ENCODE measurements at regions not wholly inside any gene's neighbourhood (a gene's known extent, or its start where the extent isn't known, plus 50 kb on each side); places are given as distances from the start of the nearest gene placed in this dataset.

DNA sequence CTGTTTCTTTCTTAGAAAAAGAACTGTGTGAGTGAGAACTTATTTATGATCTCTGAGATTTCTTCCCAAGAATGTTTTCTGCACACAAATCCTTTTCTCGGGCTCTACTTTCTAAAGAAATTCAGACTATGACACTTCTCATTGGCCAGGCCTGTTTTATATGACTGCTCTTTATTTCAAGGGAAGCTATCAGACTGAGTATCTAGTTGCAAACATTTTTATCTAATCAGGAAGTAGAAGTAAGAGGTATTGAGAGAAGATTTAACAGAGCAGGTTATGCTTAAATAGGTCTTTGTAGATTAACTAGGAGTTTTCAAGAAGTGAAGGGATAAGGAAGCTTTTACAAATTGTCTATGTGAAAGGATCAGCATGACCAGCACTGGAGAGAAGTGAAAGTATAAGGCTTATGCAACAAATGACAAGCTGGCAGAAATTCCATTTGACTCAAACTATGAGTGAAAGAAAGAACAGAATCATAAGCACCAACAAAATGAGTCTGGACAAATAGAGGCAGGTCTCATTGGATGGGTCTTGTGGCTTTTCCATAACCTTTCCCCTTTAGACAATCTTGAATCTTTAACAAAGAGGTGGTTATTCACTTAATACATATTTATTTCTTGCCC, 71.9 kb upstream of the CHL1 start:
- Mint-ChIP-seq H3K4me1 (no peaks in the 10 kb centered on the region), H3K9me3 (peaks cover 0 to 8% (median 5%) of the 10 kb centered on the region in 7 donors), H3K27ac (no peak overlapping the region), H3K36me3 (no peaks in the 10 kb centered on the region), H3K27me3 (no peaks in the 10 kb centered on the region), H3K4me3 (no peak overlapping the region)
- DNase-seq (no peak), ATAC-seq (ENCODE audit: low read depth in 2 of 2) (no peak)
- Histone ChIP-seq H3K36me3 (ENCODE audit: control insufficient read depth, insufficient read depth, low read length) (no peaks in the 10 kb centered on the region), H3K4me1 (ENCODE audit: control insufficient read depth, insufficient read depth, low read length, poor library complexity, severe bottlenecking) (no peaks in the 10 kb centered on the region), H3K27ac (ENCODE audit: insufficient read depth, low read length, poor library complexity, severe bottlenecking) (no peak overlapping the region), H3K4me3 (ENCODE audit: low read depth, low read length) (no peak overlapping the region), H3K9me3 (ENCODE audit: control insufficient read depth in 2 of 2, low read length in 2 of 2) (no peaks in the 10 kb centered on the region), H3K27me3 (ENCODE audit: control insufficient read depth, insufficient read depth, low read length) (no peaks in the 10 kb centered on the region)

DNA sequence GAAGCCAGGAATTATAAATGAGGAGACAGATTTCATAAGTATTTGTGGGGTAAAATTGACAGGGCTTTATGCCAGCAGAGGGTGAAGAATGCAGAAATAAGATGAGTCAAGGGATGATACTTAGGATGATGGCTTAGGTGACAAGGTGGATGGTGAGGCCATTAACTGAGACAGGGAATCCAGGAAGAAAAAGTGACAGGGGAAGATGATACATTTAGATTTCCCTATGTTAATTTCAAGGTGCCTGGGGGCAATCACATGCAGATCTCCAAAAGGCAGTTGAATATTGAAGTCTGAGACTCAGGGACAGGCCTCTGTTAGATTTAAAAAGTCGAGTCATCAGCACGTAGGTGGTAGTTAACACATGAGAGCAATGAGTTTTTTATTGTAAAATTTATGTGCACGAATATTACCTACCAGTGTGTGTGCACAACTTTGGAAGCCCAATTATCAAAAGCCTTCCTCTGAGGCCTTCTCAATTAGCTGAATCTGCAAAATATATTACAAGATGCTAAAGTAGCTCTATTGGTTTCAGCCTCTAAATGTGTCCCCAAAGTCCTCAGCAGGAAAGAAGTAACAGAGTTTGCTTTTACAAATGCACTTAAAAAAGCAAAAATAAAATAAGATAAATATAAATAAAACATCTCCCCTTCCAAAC, 67.9 kb upstream of the CHL1 start:
- ATAC-seq (ENCODE audit: low read depth in 2 of 2), result no peak
- peaks cover 0 to 22% (median 7%) of the 10 kb centered on the region in 7 donors for H3K9me3 Mint-ChIP-seq

DNA sequence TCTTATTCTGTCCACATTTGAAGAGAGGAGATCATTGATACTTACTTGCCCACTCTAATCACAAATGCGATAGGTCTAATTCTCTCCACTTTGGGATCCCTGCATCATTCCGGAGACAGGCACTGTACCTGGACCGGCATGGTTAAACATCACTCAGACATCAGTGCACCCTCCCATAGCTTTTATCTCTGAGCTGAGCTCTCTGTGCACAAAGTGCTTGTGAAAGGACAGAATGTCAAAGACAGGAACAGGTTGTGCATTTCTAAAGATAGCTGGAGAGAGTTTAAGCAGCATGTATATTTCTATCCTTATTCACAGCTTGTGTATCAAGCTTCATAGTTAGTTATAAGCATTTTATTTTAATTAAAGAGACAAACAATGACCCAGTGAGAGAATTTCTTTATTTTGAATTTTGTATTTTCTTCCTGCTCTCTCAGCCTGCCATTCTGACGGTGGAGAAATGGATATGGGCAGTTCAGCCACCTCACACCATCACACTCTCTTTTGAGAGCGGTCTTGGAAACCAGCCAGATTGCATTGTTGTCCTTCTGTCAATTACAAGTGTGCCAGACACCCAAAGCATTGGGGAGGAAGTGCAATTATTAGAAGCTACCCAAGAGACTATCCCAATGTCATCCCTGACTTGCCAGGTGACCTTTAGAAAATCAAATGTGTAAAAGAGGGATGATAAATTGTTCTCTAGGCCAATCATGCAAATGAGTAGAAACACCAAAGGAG, 65.2 kb upstream of the CHL1 start:
- ATAC-seq (ENCODE audit: low read depth in 2 of 2) (no peak), DNase-seq (no peak)
- H3K36me3 Mint-ChIP-seq, result no peaks in the 10 kb centered on the region
- no peak overlapping the region for H3K27ac Mint-ChIP-seq
- H3K4me1 Mint-ChIP-seq, result no peaks in the 10 kb centered on the region
- Histone ChIP-seq H3K9me3 (ENCODE audit: control insufficient read depth in 2 of 2, low read length in 2 of 2) (no peaks in the 10 kb centered on the region), H3K4me1 (ENCODE audit: control insufficient read depth, insufficient read depth, low read length, poor library complexity, severe bottlenecking) (no peaks in the 10 kb centered on the region), H3K27me3 (ENCODE audit: control insufficient read depth, insufficient read depth, low read length) (no peaks in the 10 kb centered on the region), H3K27ac (ENCODE audit: insufficient read depth, low read length, poor library complexity, severe bottlenecking) (no peak overlapping the region), H3K36me3 (ENCODE audit: control insufficient read depth, insufficient read depth, low read length) (no peaks in the 10 kb centered on the region), H3K4me3 (ENCODE audit: low read depth, low read length) (no peak overlapping the region)
- peaks cover 0 to 17% (median 5%) of the 10 kb centered on the region in 7 donors for H3K9me3 Mint-ChIP-seq
- no peak overlapping the region for H3K4me3 Mint-ChIP-seq
- H3K27me3 Mint-ChIP-seq, result no peaks in the 10 kb centered on the region

More for the DNA sequence above, 67.9 kb upstream of the CHL1 start:
- Mint-ChIP-seq H3K4me3 (no peak overlapping the region), H3K36me3 (no peaks in the 10 kb centered on the region), H3K27ac (no peak overlapping the region), H3K4me1 (no peaks in the 10 kb centered on the region), H3K27me3 (no peaks in the 10 kb centered on the region)
- Histone ChIP-seq H3K36me3 (ENCODE audit: control insufficient read depth, insufficient read depth, low read length) (no peaks in the 10 kb centered on the region), H3K27me3 (ENCODE audit: control insufficient read depth, insufficient read depth, low read length) (no peaks in the 10 kb centered on the region), H3K4me1 (ENCODE audit: control insufficient read depth, insufficient read depth, low read length, poor library complexity, severe bottlenecking) (no peaks in the 10 kb centered on the region), H3K27ac (ENCODE audit: insufficient read depth, low read length, poor library complexity, severe bottlenecking) (no peak overlapping the region), H3K9me3 (ENCODE audit: control insufficient read depth in 2 of 2, low read length in 2 of 2) (no peaks in the 10 kb centered on the region), H3K4me3 (ENCODE audit: low read depth, low read length) (no peak overlapping the region)
- DNase-seq, result no peak

DNA sequence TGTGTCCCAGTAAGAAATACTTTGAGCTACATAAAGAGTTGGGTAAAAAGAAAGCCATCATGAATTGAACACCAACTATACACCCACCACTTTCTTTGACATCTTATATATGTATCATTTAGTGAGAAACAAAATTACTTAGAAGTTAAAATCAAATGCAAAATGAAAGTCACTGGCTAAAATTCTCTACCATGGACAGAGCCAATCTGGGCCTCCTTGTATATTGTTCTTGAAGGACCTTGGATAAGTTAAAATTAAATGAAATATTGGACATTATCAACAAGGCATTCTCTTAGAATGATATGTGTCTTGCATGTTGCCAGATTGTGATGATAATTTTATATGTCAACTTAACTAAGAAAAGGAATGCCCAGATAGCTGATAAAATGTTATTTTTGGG, 64.2 kb upstream of the CHL1 start:
- Histone ChIP-seq H3K36me3 (ENCODE audit: control insufficient read depth, insufficient read depth, low read length) (no peaks in the 10 kb centered on the region), H3K9me3 (ENCODE audit: control insufficient read depth in 2 of 2, low read length in 2 of 2) (no peaks in the 10 kb centered on the region), H3K27me3 (ENCODE audit: control insufficient read depth, insufficient read depth, low read length) (no peaks in the 10 kb centered on the region), H3K4me3 (ENCODE audit: low read depth, low read length) (no peak overlapping the region), H3K4me1 (ENCODE audit: control insufficient read depth, insufficient read depth, low read length, poor library complexity, severe bottlenecking) (no peaks in the 10 kb centered on the region), H3K27ac (ENCODE audit: insufficient read depth, low read length, poor library complexity, severe bottlenecking) (no peak overlapping the region)
- DNase-seq (no peak), ATAC-seq (ENCODE audit: low read depth in 2 of 2) (no peak)
- Mint-ChIP-seq H3K36me3 (no peaks in the 10 kb centered on the region), H3K4me3 (no peak overlapping the region), H3K27me3 (no peaks in the 10 kb centered on the region), H3K27ac (no peak overlapping the region), H3K9me3 (peaks cover 0 to 17% (median 3%) of the 10 kb centered on the region in 7 donors), H3K4me1 (no peaks in the 10 kb centered on the region)

DNA sequence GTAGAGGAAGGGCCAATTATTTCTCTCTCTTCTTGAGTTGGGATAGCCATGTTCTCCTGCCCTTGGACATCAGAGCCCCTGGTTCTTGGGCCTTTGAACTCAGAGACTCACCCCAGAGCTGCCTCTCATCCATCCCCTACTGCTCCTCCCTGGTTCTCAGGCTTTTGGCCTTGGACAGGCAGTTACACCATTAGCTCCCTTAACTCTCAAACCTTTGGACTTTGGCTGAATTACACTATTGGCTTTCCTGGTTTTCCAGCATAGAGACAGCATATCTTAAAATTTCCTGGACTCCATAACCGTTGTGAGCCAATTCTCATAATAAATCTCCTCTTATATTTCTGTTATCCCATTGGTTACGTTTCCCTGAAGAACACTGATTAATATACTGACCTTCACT, 63.7 kb upstream of the CHL1 start:
- H3K4me3 ChIP-seq (ENCODE audit: low read depth, low read length), result no peak overlapping the region
- H3K27me3 ChIP-seq (ENCODE audit: control insufficient read depth, insufficient read depth, low read length), result no peaks in the 10 kb centered on the region
- Mint-ChIP-seq H3K36me3 (no peaks in the 10 kb centered on the region), H3K27me3 (no peaks in the 10 kb centered on the region), H3K27ac (no peak overlapping the region), H3K4me3 (no peak overlapping the region), H3K4me1 (no peaks in the 10 kb centered on the region), H3K9me3 (peaks cover 0 to 17% (median 3%) of the 10 kb centered on the region in 7 donors)
- H3K36me3 ChIP-seq (ENCODE audit: control insufficient read depth, insufficient read depth, low read length), result no peaks in the 10 kb centered on the region
- ATAC-seq (ENCODE audit: low read depth in 2 of 2), result no peak
- H3K4me1 ChIP-seq (ENCODE audit: control insufficient read depth, insufficient read depth, low read length, poor library complexity, severe bottlenecking), result no peaks in the 10 kb centered on the region
- no peaks in the 10 kb centered on the region for H3K9me3 ChIP-seq (ENCODE audit: control insufficient read depth in 2 of 2, low read length in 2 of 2)
- no peak for DNase-seq
- H3K27ac ChIP-seq (ENCODE audit: insufficient read depth, low read length, poor library complexity, severe bottlenecking), result no peak overlapping the region

DNA sequence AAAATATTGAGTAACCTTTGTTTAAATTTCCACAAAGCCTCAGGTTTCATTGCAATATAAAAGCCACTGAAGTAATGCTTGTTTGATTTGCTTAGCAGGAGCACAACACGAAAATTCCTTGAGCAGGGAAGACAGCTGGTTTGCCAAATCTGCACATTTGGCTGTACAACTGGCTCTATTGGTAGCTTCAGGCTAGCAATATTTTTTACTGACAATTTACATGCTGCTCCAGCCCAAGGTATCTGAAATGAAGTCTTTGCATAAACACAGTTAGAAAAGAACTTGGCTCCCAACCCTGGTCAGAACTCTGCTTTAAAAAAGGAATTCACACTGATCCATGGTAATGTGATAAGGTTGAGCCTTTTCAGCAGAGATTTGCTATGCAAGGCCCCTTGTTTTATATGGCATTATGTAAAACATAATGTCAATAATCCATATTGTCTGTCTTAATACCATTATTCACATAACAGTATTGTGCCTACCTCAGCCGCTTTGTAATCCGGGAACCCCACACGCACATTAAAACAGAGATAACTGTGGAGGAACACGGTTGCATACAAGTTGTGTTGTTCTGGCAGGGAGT, 55.7 kb upstream of the CHL1 start:
- ATAC-seq (ENCODE audit: low read depth in 2 of 2), result no peak
- no peak overlapping the region for H3K4me3 Mint-ChIP-seq

More for the DNA sequence above, 55.7 kb upstream of the CHL1 start:
- H3K9me3 Mint-ChIP-seq, result peaks cover 0 to 4% (median 3%) of the 10 kb centered on the region in 7 donors
- Histone ChIP-seq H3K4me3 (ENCODE audit: low read depth, low read length) (no peak overlapping the region), H3K36me3 (ENCODE audit: control insufficient read depth, insufficient read depth, low read length) (no peaks in the 10 kb centered on the region), H3K27ac (ENCODE audit: insufficient read depth, low read length, poor library complexity, severe bottlenecking) (no peak overlapping the region), H3K9me3 (ENCODE audit: control insufficient read depth in 2 of 2, low read length in 2 of 2) (no peaks in the 10 kb centered on the region), H3K27me3 (ENCODE audit: control insufficient read depth, insufficient read depth, low read length) (no peaks in the 10 kb centered on the region), H3K4me1 (ENCODE audit: control insufficient read depth, insufficient read depth, low read length, poor library complexity, severe bottlenecking) (no peaks in the 10 kb centered on the region)
- no peak overlapping the region for H3K27ac Mint-ChIP-seq
- no peak for DNase-seq
- H3K27me3 Mint-ChIP-seq, result no peaks in the 10 kb centered on the region
- H3K36me3 Mint-ChIP-seq, result no peaks in the 10 kb centered on the region
- no peaks in the 10 kb centered on the region for H3K4me1 Mint-ChIP-seq

Data from CD4-positive, CD25-positive, alpha-beta regulatory T cell (primary cell).